Chondrocyte (in vitro differentiated cells): ENCODE measurements at regions not wholly inside any gene's neighbourhood (a gene's known extent, or its start where the extent isn't known, plus 50 kb on each side); places are given as distances from the start of the nearest gene placed in this dataset.

Experiments used
- DNase-seq: peaks from one replicate; pipeline ENCODE4 v3.0.0; 2021; ENCODE audit warnings: mixed read lengths, low spot score
- H3K27ac Mint-ChIP-seq: one replicate; pipeline ENCODE4 v1.8.0; 2021; ENCODE audit warnings: mild to moderate bottlenecking, moderate library complexity, mixed read lengths; ENCODE audit not compliant: unreplicated experiment
- H3K27me3 Mint-ChIP-seq: 2 replicates; pipeline ENCODE4 v1.8.0; 2021; ENCODE audit warnings: low read depth, mixed read lengths
- H3K36me3 Mint-ChIP-seq: 2 replicates; pipeline ENCODE4 v1.8.0; 2021; ENCODE audit warnings: low read depth, mixed read lengths
- H3K4me1 Mint-ChIP-seq: 2 replicates; pipeline ENCODE4 v1.8.0; 2021; ENCODE audit warnings: low read depth, mild to moderate bottlenecking, mixed read lengths
- H3K4me3 Mint-ChIP-seq: one replicate; pipeline ENCODE4 v1.8.0; 2021; ENCODE audit warnings: mild to moderate bottlenecking, moderate library complexity, mixed read lengths; ENCODE audit not compliant: unreplicated experiment
- H3K9me3 Mint-ChIP-seq: 2 replicates; pipeline ENCODE4 v1.8.0; 2021; ENCODE audit warnings: low read depth, mixed read lengths
- CTCF ChIP-seq: fragments of 200-600 bp; sonication (generic); IDR thresholded peaks from 2 replicates; pipeline ENCODE4 v1.5.0; 2021; ENCODE audit warnings: antibody characterized with exemption, mild to moderate bottlenecking, moderate library complexity

GRCh38 chr9:119458068-119458467 is 88.8 kb upstream of the BRINP1 start:
- Mint-ChIP-seq H3K4me3 (no peak overlapping the region), H3K4me1 (no peaks in the 10 kb centered on the region), H3K27me3 (no peaks in the 10 kb centered on the region), H3K9me3 (no peaks in the 10 kb centered on the region), H3K27ac (no peak overlapping the region), H3K36me3 (no peaks in the 10 kb centered on the region)
- no peak for TF ChIP-seq CTCF
- DNase-seq, result no peak

- Mint-ChIP-seq H3K36me3 (no peaks in the 10 kb centered on the region), H3K27me3 (no peaks in the 10 kb centered on the region), H3K4me1 (no peaks in the 10 kb centered on the region), H3K9me3 (peaks cover 4% of the 10 kb centered on the region), H3K4me3 (no peak overlapping the region), H3K27ac (no peak overlapping the region)
- no peak for TF ChIP-seq CTCF
- no peak for DNase-seq
Observed at GRCh38 chr9:119453980-119454379, 84.7 kb upstream of the BRINP1 start.

DNA sequence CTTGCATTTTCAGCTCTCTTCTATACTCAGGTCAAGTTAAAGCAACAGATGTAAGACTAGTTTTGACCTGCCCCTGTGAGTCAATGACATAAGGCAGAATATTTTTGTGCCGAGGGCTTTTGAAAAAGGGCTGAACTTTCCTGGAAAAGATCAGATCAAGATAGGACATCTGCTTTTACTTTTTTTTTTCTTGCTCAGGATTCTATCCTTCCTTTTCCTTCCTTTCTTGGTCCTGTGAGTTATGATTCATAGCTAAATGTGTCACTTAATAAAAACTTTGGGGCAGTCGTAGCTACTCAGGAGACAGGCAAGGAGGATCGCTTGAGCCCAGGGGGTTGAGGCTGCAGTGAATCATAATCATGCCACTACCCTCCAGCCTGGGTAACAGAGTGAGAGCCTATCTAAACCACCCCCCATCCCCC is 84.3 kb upstream of the BRINP1 start:
- Mint-ChIP-seq H3K4me3 (no peak overlapping the region), H3K9me3 (peaks cover 4% of the 10 kb centered on the region), H3K27ac (no peak overlapping the region), H3K27me3 (no peaks in the 10 kb centered on the region), H3K4me1 (no peaks in the 10 kb centered on the region), H3K36me3 (no peaks in the 10 kb centered on the region)
- DNase-seq, result no peak
- no peak for TF ChIP-seq CTCF

GRCh38 chr9:119451426-119451825 is 82.2 kb upstream of the BRINP1 start:
- peaks cover 4% of the 10 kb centered on the region for H3K9me3 Mint-ChIP-seq
- H3K36me3 Mint-ChIP-seq, result no peaks in the 10 kb centered on the region
- DNase-seq, result no peak
- no peak overlapping the region for H3K27ac Mint-ChIP-seq
- H3K4me1 Mint-ChIP-seq, result no peaks in the 10 kb centered on the region
- no peaks in the 10 kb centered on the region for H3K27me3 Mint-ChIP-seq
- no peak overlapping the region for H3K4me3 Mint-ChIP-seq
- TF ChIP-seq CTCF, result no peak

GRCh38 chr9:119443179-119443578 is 73.9 kb upstream of the BRINP1 start:
- Mint-ChIP-seq H3K9me3 (no peaks in the 10 kb centered on the region), H3K27ac (no peak overlapping the region), H3K4me3 (no peak overlapping the region), H3K36me3 (no peaks in the 10 kb centered on the region), H3K27me3 (peaks cover 3% of the 10 kb centered on the region), H3K4me1 (no peaks in the 10 kb centered on the region)
- no peak for TF ChIP-seq CTCF
- DNase-seq, result no peak
